HCT116 (cell line): ENCODE measurements at regions not wholly inside any gene's neighbourhood (a gene's known extent, or its start where the extent isn't known, plus 50 kb on each side); places are given as distances from the start of the nearest gene placed in this dataset.

Source experiments
- ATAC-seq: fragments of 200-7000 bp; cut with Tn5 transposase; 2 replicates; pipeline ENCODE4 v1.9.1; 2020; ENCODE audit warnings: mild to moderate bottlenecking, moderate library complexity
- BruUV-seq: library from RNA; stranded (reverse); fragments of 400-500 nt; replicated peaks from 2 replicates; lab custom pipeline; 2021; lab: Mats Ljungman, UMichigan
- CTCF ChIA-PET: fragments of 300-600 bp; sonication (Branson Sonifier 250); formaldehyde crosslinking; loops from one replicate; lab custom pipeline; 2021; ENCODE audit warnings: antibody characterized with exemption; lab: Charles Lee
- POLR2A ChIA-PET: fragments of 300-600, 350-600 bp; sonication (Branson Sonifier 250); formaldehyde crosslinking; loops from one replicate; lab custom pipeline; 2021; ENCODE audit warnings: antibody characterized with exemption; lab: Charles Lee
- RAD21 ChIA-PET, 2 experiments: fragments of 300-600 bp; sonication (Branson Sonifier 250); formaldehyde crosslinking; loops; one replicate each; lab custom pipeline; 2023; ENCODE audit warnings: low total read pairs in 2 of 2; ENCODE audit not compliant: uncharacterized antibody in 2 of 2, unreplicated experiment in 2 of 2, low non-redundant PET in 1 of 2; lab: Charles Lee
- DNase-seq: peaks from one replicate; pipeline ENCODE4 v3.0.0-alpha.2; 2010; ENCODE audit warnings: low read depth, low spot score
- H2AFZ ChIP-seq: fragments of 200-600 bp; shearing (Covaris generic), sonication (generic); 2 replicates; pipeline ENCODE4 v1.6.1; 2017; ENCODE audit warnings: low read depth, mixed run types, mixed read lengths, antibody characterized with exemption, low read length; ENCODE audit not compliant: poor library complexity, severe bottlenecking
- H3K27ac ChIP-seq: 2 replicates; pipeline ENCODE4 v1.5.1; 2012; ENCODE audit warnings: low read depth, low read length
- H3K27me3 ChIP-seq: fragments of 200-600 bp; sonication (generic); 2 replicates; pipeline ENCODE4 v1.6.1; 2016; ENCODE audit warnings: mixed run types, low read length, mixed read lengths; ENCODE audit not compliant: insufficient read depth
- H3K36me3 ChIP-seq, 2 experiments: fragments of 200-500 bp in 1 of 2; fragments of 200-600 bp in 1 of 2; sonication (Bioruptor generic) in 1 of 2; sonication (generic) in 1 of 2; 2 replicates each; pipeline versions ENCODE4 v1.5.1 to v1.6.1; 2014 to 2016; ENCODE audit warnings: low read length in 2 of 2, inconsistent platforms in 1 of 2, mixed read lengths in 1 of 2, mixed run types in 1 of 2; ENCODE audit not compliant: insufficient read depth in 2 of 2, control insufficient read depth in 1 of 2
- H3K4me1 ChIP-seq, 2 experiments: fragments of 200-600 bp in 1 of 2; sonication (generic) in 1 of 2; 2 replicates each; pipeline versions ENCODE4 v1.5.1 to v1.6.1; 2012 to 2017; ENCODE audit warnings: low read length in 2 of 2, inconsistent platforms in 1 of 2, mild to moderate bottlenecking in 1 of 2, mixed read lengths in 1 of 2, mixed run types in 1 of 2, moderate library complexity in 1 of 2; ENCODE audit not compliant: insufficient read depth in 2 of 2, control insufficient read depth in 1 of 2
- H3K4me2 ChIP-seq: fragments of 200-600 bp; sonication (generic); 2 replicates; pipeline ENCODE4 v1.6.1; 2017; ENCODE audit warnings: mixed run types, low read length, mixed read lengths
- H3K4me3 ChIP-seq, 2 experiments: fragments of 200-600 bp in 1 of 2; sonication (generic) in 1 of 2; replicated peaks in 1 of 2; 2 replicates each; pipeline ENCODE4 v1.5.1; 2011 to 2016; ENCODE audit warnings: low read length in 2 of 2, control low read depth in 1 of 2, low read depth in 1 of 2, mild to moderate bottlenecking in 1 of 2, mixed read lengths in 1 of 2, mixed run types in 1 of 2
- H3K79me2 ChIP-seq: fragments of 200-600 bp; sonication (generic); 2 replicates; pipeline ENCODE4 v1.6.1; 2017; ENCODE audit warnings: mild to moderate bottlenecking, mixed run types, low read length, moderate library complexity, mixed read lengths; ENCODE audit not compliant: insufficient read depth
- H3K9ac ChIP-seq: fragments of 200-600 bp; sonication (generic); 2 replicates; pipeline ENCODE4 v1.6.1; 2016; ENCODE audit warnings: low read length, mixed read lengths
- H3K9me2 ChIP-seq: fragments of 200-600 bp; sonication (generic), shearing (Covaris generic); 2 replicates; pipeline ENCODE4 v1.6.1; 2017; ENCODE audit warnings: mixed run types, mild to moderate bottlenecking, moderate library complexity; ENCODE audit not compliant: insufficient read depth
- H3K9me3 ChIP-seq, 2 experiments: fragments of 200-500 bp in 1 of 2; fragments of 200-600 bp in 1 of 2; sonication (Bioruptor generic) in 1 of 2; sonication (generic) in 1 of 2; 2 replicates each; pipeline ENCODE4 v1.6.1; 2014 to 2017; ENCODE audit warnings: low read length in 2 of 2, mixed read lengths in 2 of 2, inconsistent platforms in 1 of 2, low read depth in 1 of 2, mild to moderate bottlenecking in 1 of 2, mixed run types in 1 of 2, moderate library complexity in 1 of 2; ENCODE audit not compliant: control insufficient read depth in 1 of 2, insufficient read depth in 1 of 2
- H4K20me1 ChIP-seq: fragments of 200-600 bp; sonication (generic), shearing (Covaris generic); 2 replicates; pipeline ENCODE4 v1.6.1; 2017; ENCODE audit warnings: mixed run types, mild to moderate bottlenecking, moderate library complexity; ENCODE audit not compliant: insufficient read depth
- ATF3 ChIP-seq: IDR thresholded peaks from 2 replicates; pipeline ENCODE4 v1.6.1; 2012
- CBX3 ChIP-seq: IDR thresholded peaks from 2 replicates; pipeline ENCODE4 v1.6.1; 2012; ENCODE audit warnings: low read depth
- CEBPB ChIP-seq: IDR thresholded peaks from 2 replicates; pipeline ENCODE4 v1.6.1; 2012; ENCODE audit warnings: low read depth
- EGR1 ChIP-seq: IDR thresholded peaks from 2 replicates; pipeline ENCODE4 v1.6.1; 2012; ENCODE audit warnings: low read depth
- ELF1 ChIP-seq: IDR thresholded peaks from 2 replicates; pipeline ENCODE4 v1.6.1; 2012; ENCODE audit warnings: low read depth, borderline replicate concordance
- EZH2 ChIP-seq: fragments of 200-600 bp; sonication (generic); IDR thresholded peaks from 2 replicates; pipeline ENCODE4 v1.6.1; 2017; ENCODE audit warnings: antibody characterized with exemption, mixed run types
- EZH2phosphoT487 ChIP-seq: fragments of 200-600 bp; IDR thresholded peaks from 2 replicates; pipeline ENCODE4 v1.6.1; 2018; ENCODE audit warnings: antibody characterized with exemption, borderline replicate concordance
- FOSL1 ChIP-seq: IDR thresholded peaks from 2 replicates; pipeline ENCODE4 v1.6.1; 2012; ENCODE audit warnings: low read depth
- POLR2A ChIP-seq: IDR thresholded peaks from 2 replicates; pipeline ENCODE4 v1.7.0; 2011; ENCODE audit warnings: borderline replicate concordance; ENCODE audit not compliant: insufficient read depth, insufficient read length; ENCODE audit errors: extremely low read depth
- POLR2AphosphoS5 ChIP-seq: IDR thresholded peaks from 2 replicates; pipeline ENCODE4 v1.6.1; 2011; ENCODE audit warnings: mild to moderate bottlenecking, low read depth, low read length, moderate library complexity
- REST ChIP-seq: IDR thresholded peaks from 2 replicates; pipeline ENCODE4 v1.6.1; 2012; ENCODE audit warnings: low read depth
- SIN3A ChIP-seq: IDR thresholded peaks from 2 replicates; pipeline ENCODE4 v1.6.1; 2012; ENCODE audit warnings: low read depth
- SP1 ChIP-seq: IDR thresholded peaks from 2 replicates; pipeline ENCODE4 v1.6.1; 2012; ENCODE audit warnings: low read depth
- TCF7L2 ChIP-seq: IDR thresholded peaks from 2 replicates; pipeline ENCODE4 v1.7.0; 2011; ENCODE audit warnings: borderline replicate concordance, inconsistent platforms; ENCODE audit not compliant: insufficient read depth, insufficient read length; ENCODE audit errors: extremely low read depth
- YY1 ChIP-seq: IDR thresholded peaks from 2 replicates; pipeline ENCODE4 v1.6.1; 2011; ENCODE audit warnings: low read length, low read depth, moderate library complexity, mild to moderate bottlenecking; ENCODE audit not compliant: insufficient replicate concordance; ENCODE audit errors: extremely low read depth
- ZFX ChIP-seq: fragments of 450-650 bp; IDR thresholded peaks from 2 replicates; pipeline ENCODE4 v1.6.1; 2017
- ZNF274 ChIP-seq: fragments of 200-500 bp; sonication (Bioruptor generic); IDR thresholded peaks from 2 replicates; pipeline ENCODE4 v1.6.1; 2014; ENCODE audit warnings: mild to moderate bottlenecking, low read depth, low read length, inconsistent platforms
- intact Hi-C: fragments of 100-400 bp; cut with micrococcal nuclease; formaldehyde crosslinking; loops from 2 replicates; pipeline ENCODE4 v1.10.0; 2022
- TF ChIP-seq, protein P1 (sequence below), 3 experiments: fragments of 200-600 bp in 1 of 3; sonication (generic) in 1 of 3; IDR thresholded peaks in 2 of 3; conservative IDR thresholded peaks in 1 of 3; 2 replicates each; pipeline ENCODE4 v1.5.1; 2012 to 2017; ENCODE audit warnings: low read depth in 2 of 3, low read length in 2 of 3, antibody characterized with exemption in 1 of 3, borderline replicate concordance in 1 of 3, control low read depth in 1 of 3, mild to moderate bottlenecking in 1 of 3, mixed read lengths in 1 of 3, mixed run types in 1 of 3, moderate library complexity in 1 of 3; ENCODE audit not compliant: insufficient read depth in 1 of 3
- TF ChIP-seq, protein P2 (sequence below): IDR thresholded peaks from 2 replicates; pipeline ENCODE4 v1.6.1; 2012
- TF ChIP-seq, protein P3 (sequence below): IDR thresholded peaks from 2 replicates; pipeline ENCODE4 v1.6.1; 2011; ENCODE audit warnings: mild to moderate bottlenecking, low read length, moderate library complexity; ENCODE audit not compliant: insufficient replicate concordance; ENCODE audit errors: extremely low read depth

DNA sequence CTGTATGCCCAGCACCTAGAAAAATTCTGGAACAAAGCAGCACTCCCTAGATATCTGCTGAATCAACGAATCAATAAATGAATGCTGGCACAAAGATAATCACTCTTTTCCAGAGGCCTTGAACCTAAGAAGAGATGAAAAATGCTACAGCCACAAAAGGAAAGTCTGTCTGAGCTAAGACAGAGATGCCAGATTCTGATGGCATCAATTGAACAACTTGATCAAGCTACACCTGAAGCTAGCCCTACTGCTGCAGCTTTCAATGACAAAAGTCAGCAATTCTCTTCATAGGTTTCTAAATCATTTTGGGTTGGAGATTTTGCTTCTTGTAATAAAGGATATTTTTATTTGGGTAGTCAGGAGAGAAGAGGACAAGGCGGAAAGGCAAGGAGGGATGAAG lies 305.0 kb upstream of the SULF2 start:
- RAD21 ChIA-PET: no interaction called here
- intact Hi-C loops: no loop called here
- H4K20me1 ChIP-seq: no peaks in the 10 kb centered on the region
- H3K9me2 ChIP-seq: no peaks in the 10 kb centered on the region
- H3K9ac ChIP-seq: no peak overlapping the region
- no peaks in the 10 kb centered on the region for H3K36me3 ChIP-seq
- H3K27me3 ChIP-seq: peaks cover 13% of the 10 kb centered on the region
- H3K4me2 ChIP-seq: no peak overlapping the region
- CTCF ChIA-PET: no interaction called here
- H3K79me2 ChIP-seq: no peaks in the 10 kb centered on the region
- no peak overlapping the region for H3K4me3 ChIP-seq
- no peak overlapping the region for H2AFZ ChIP-seq
- POLR2A ChIA-PET: no interaction called here
- no peak for ATAC-seq
- no peaks in the 10 kb centered on the region for H3K4me1 ChIP-seq
- TF ChIP-seq ZFX (no peak), FOSL1 (no peak), REST (no peak), YY1 (no peak), EZH2 (no peak), SP1 (no peak), ATF3 (no peak), POLR2A (no peak), CEBPB (no peak), TCF7L2 (no peak), POLR2AphosphoS5 (no peak), EZH2phosphoT487 (no peak), ELF1 (no peak), ZNF274 (no peak), EGR1 (no peak), CBX3 (no peak), SIN3A (no peak)
- TF ChIP-seq, protein P1, sequence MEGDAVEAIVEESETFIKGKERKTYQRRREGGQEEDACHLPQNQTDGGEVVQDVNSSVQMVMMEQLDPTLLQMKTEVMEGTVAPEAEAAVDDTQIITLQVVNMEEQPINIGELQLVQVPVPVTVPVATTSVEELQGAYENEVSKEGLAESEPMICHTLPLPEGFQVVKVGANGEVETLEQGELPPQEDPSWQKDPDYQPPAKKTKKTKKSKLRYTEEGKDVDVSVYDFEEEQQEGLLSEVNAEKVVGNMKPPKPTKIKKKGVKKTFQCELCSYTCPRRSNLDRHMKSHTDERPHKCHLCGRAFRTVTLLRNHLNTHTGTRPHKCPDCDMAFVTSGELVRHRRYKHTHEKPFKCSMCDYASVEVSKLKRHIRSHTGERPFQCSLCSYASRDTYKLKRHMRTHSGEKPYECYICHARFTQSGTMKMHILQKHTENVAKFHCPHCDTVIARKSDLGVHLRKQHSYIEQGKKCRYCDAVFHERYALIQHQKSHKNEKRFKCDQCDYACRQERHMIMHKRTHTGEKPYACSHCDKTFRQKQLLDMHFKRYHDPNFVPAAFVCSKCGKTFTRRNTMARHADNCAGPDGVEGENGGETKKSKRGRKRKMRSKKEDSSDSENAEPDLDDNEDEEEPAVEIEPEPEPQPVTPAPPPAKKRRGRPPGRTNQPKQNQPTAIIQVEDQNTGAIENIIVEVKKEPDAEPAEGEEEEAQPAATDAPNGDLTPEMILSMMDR (IDR thresholded peaks at IDR 0.05 in 2 of 3, conservative IDR thresholded peaks at IDR 0.05 in 1 of 3; ENCODE audit: borderline replicate concordance in 1 of 3, insufficient read depth in 1 of 3, low read depth in 2 of 3, low read length in 2 of 3): no peak
- TF ChIP-seq, protein P2, sequence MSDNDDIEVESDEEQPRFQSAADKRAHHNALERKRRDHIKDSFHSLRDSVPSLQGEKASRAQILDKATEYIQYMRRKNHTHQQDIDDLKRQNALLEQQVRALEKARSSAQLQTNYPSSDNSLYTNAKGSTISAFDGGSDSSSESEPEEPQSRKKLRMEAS: no peak
- TF ChIP-seq, protein P3, sequence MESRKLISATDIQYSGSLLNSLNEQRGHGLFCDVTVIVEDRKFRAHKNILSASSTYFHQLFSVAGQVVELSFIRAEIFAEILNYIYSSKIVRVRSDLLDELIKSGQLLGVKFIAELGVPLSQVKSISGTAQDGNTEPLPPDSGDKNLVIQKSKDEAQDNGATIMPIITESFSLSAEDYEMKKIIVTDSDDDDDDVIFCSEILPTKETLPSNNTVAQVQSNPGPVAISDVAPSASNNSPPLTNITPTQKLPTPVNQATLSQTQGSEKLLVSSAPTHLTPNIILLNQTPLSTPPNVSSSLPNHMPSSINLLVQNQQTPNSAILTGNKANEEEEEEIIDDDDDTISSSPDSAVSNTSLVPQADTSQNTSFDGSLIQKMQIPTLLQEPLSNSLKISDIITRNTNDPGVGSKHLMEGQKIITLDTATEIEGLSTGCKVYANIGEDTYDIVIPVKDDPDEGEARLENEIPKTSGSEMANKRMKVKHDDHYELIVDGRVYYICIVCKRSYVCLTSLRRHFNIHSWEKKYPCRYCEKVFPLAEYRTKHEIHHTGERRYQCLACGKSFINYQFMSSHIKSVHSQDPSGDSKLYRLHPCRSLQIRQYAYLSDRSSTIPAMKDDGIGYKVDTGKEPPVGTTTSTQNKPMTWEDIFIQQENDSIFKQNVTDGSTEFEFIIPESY: no peak
- BruUV-seq: no TSS peak
- no peaks in the 10 kb centered on the region for H3K9me3 ChIP-seq
- no peak for DNase-seq
- H3K27ac ChIP-seq: no peak overlapping the region
